Activated CD8-positive, alpha-beta memory T cell treated with anti-CD3 and anti-CD28 coated beads, Interleukin-2, amount 50 U/mL, for 1 hour (primary cell): ENCODE measurements at regions not wholly inside any gene's neighbourhood (a gene's known extent, or its start where the extent isn't known, plus 50 kb on each side); places are given as distances from the start of the nearest gene placed in this dataset.

Experiments used
- DNase-seq: peaks from one replicate; pipeline ENCODE4 v3.0.0-alpha.2; 2020; ENCODE audit errors: extremely low read depth

DNA sequence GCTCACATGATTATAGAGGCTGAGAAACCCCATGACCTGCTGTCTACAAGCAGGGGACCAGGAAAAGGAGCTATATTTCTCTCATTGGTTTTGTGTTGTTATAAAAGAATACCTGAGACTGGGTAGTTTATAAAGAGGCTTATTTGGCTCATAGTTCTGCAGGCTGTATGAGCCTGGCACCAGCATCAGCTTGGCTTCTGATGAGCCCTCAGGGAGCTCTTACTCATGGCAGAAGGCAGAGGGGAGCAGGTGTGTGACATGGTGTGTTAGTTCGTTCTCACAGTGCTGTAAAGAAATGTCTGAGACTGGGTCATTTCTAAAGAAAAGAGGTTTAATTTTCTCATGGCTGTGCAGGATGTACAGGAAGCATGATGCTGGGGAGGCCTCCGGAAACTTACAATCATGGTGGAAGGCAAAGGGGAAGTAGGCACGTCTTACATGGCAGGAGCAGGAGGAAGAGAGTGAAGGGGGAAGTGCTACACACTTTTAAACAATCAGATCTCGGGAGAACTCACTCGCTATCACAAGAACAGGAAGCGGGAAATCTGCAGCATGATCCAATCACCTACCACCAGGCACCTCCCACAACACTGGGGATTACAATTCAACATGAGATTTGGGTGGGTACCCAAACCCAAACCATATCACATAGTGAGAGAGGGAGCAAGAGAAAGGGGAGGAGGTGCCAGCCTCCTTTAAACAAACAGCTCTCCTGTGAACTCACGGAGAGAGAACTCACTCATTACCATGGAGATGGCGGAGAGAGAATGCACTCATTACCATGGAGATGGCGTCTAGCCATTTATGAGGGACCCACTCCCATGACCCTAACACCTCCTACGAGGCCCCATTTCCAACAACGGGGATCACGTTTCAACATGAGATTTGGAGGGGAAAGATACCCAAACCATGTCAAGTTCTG lies 133.4 kb downstream of the JCAD start:
- no peak for DNase-seq

DNA sequence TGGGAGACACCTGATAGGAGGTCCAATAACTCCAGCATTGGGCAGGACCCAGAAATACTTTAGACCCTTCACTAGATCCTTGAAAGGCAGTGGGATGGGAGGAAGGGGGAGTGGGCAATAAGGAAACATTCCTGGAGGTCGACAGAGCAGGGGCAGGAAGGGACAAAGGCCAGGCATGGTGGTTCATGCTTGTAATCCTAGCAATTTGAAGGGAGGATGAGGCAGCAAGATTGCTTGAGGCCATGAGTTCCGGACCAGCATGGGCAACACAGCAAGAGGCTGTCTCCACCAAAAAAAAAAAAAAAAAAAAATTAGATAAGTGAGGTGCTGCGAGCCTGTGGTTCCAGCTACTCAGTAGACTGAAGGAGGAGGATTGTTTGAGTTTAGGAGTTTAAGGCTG lies 134.9 kb downstream of the JCAD start:
- no peak for DNase-seq

DNA sequence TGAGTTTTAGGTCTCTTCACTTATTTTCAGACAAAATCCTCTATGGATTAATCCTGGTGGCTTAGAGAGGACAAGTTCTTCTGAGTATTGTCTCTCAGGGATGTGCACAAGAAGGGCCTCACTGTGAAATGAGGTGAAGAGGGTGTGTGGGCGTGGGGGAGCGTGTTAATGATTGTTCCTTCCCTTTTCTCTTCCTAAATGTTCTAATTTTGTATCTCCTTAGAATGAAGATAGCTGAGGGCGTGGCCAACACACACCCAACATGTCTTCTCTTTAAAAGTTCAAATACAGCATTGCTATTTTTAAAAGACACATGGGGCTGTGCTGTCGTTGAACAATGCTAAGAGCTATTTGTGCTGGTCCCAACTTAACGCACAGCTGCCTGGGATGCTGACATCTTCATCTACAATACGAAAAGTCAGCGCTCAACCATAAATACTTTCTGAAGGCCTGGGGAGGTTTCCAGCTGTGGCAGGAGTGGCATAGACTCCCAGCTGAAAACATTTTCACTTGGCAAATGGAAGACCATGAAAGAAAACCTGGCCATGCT lies 135.9 kb downstream of the JCAD start:
- no peak for DNase-seq

DNA sequence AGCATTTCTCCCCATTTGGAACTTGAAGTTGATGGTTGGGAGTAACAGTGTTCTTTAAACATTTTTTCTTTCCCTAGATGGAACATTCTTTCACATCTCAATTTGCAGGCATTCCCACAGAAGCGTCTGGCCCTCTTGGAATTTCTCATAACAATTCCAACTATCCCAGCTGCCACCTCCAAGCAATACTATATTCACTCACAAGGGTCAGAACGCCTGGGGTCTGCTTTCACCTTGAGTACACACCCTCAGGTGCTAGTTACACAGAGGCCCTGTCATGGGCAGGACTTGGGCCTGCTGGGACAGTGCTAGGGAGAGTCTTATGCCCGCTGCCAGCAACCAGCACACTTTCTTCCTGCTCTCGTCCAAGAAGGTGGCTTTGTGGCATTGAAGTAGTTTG lies 136.5 kb downstream of the JCAD start:
- DNase-seq: no peak

DNA sequence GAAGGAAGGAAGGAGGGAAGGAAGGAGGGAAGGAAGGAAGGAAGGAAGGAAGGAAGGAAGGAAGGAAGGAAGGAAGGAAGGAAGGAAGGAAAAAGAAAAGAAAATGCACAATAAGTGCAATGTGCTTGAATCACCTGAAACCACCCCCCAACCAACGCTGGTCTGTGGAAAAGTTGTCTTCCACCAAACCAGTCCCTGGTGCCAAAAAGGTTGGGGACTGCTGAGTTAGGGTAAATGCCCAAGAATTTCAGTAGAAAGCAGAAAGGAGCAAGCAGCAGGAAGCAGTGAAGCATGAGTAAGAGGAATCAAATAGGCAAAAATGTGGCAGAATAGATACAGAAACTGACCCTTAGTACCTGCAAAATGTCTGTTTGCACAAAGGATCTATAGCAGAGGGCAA lies 137.2 kb downstream of the JCAD start:
- DNase-seq: no peak

GRCh38 chr10:29921071-29921446 lies 138.3 kb downstream of the JCAD start:
- no peak for DNase-seq

DNA sequence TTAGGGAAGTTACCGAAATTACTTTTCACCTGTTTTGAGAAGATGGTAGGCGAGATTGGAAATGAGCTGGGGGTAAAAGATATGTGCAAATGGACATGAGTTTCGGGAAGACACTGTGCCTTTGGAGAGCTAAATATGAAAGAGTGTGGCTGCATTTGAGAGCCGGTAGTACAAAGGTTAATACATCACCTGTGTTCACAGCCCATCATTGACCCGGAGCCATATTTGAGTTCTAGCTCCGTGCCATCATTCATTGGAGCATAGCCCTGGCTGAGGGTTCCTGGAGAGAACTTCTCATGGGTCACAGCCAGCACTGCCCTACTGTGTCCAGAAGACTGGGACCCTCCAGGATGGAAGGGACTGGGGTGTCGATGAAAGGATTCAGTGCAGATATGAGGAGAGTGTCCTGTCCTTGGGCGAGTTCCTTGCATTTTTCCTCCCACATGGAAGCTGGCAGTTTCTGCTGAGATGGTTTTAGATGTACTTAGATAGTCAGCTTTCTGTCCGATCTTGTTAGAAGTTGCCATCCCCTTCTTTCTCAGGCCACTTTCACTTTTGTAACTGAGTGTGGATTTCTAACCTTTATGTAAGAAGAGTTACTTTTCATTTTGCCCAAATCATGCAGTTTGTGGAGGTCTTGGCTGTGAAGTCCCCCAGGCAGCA lies 138.8 kb downstream of the JCAD start:
- no peak for DNase-seq

DNA sequence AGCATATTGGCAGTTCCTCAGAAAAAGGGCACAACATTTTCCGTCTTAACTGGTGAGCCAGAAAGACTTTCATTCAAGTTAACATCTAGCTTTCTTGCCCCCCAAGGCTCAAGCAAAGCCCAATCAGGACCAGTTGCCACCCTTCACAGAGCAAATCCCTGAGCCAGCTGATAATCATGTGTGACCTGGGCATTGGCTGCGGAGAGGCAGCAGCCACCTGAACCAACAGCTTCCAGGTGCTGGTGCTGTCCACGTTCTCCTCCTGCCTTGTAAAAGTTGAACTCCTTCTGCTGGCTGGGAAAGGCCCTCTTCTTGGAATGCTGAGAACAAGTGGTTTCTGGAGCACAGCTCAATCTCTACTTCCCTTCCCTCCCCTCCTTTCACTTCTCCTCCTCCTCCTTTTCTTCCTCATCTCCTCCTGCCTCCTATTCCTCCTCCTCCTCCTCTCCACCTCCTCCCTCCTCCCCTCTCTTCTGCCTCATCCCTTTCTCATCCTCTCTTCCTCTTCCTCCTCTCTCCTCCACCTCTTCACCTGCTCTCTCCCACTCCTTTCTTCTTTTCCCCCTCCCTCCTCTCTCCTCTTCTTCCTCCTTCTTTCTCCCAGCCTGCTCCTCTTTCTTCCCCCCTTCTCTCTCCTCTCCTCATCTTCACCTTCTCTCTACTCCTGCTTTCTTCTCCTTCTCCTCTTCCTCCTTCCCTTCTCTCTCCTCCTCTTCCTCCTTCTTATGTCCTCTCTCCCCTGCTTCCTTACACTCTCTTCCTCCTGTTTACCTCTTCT lies 140.6 kb downstream of the JCAD start:
- DNase-seq: no peak

- DNase-seq: no peak
These were observed 142.1 kb downstream of the JCAD start for GRCh38 chr10:29917311-29917710.

DNA sequence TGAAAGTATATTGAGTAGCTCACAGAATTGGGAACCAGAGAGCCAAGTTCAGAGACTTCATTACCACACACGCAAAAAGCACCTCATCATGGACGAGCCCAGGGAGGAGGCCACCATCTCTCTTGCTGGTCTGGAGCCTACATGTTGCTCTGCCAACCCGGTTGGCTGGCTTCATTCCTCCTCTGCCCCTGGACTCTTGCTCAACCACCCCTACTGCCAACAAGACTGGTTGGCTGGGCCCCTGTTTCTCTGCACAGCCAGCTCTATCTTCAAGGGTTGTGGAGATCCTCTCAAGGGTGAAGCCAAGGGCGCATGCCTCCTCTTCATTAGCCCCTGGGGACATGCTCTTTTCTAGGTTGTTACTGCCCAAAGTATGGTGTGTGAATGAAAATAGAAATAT lies 142.7 kb downstream of the JCAD start:
- DNase-seq: no peak

DNA sequence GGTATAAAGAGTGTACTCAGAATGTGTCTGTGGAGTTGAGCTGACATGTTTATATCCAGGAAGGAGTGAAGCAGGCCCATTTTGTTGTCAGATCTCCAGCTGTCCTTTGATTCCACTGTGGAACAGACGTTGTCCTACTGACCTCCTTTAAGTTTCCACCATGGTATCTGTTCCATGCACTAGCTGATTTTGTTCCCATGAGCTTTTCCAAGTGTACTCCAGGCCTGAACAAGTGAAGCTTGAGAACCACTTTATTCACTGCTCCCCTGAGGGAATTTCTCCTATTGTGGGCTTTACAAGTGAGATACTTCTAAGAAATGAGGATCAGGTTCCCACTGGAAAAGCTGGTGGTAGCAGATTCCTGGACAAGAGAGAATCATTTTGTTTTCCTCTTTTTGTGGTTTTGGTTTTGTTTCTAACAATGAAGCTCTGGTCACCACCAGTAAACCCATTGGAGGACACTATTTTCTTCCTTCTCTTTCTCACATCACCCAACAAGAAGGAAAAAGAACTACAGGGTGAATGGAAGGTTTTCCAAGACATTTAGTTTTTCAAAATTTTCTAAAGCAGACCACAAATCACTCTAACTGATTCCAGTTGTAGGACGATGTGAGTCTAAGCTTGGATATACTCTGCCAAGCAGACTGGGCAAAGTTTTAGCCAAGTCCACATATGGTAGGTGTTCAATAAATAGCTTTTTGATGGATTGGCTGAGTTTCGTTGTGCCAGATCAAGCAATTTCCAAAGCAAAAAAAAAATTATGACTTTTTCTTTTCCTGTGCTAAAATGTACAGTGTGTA lies 144.2 kb downstream of the JCAD start:
- DNase-seq: no peak

- no peak for DNase-seq
These were observed 150.4 kb downstream of the JCAD start for GRCh38 chr10:29908962-29909361.

DNA sequence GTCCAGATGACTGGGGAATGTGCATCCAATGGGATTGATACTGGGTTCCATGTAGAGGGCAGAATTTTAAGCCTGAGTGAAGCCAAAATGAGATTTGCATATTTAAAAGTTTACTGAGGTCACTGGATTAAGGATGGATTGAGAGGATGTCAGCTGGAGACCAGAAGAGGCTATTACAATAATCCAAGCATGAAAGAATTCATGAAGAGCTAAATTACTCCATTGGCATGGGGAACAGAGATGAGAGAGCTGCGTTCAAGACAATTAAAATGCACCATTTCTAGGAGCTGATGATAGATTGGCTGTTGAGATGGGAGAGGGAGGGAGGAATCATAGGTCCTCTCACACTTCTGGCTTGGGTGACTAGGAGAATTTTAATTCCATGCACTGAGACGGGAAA lies 158.5 kb downstream of the JCAD start:
- no peak for DNase-seq

- no peak for DNase-seq
These were observed 161.2 kb downstream of the JCAD start for GRCh38 chr10:29897999-29898716.

- no peak for DNase-seq
These were observed 162.0 kb downstream of the JCAD start for GRCh38 chr10:29897430-29897829.

- DNase-seq: no peak
These were observed 163.3 kb downstream of the JCAD start for GRCh38 chr10:29896053-29896452.

GRCh38 chr10:29895456-29895855 lies 163.9 kb downstream of the JCAD start:
- no peak for DNase-seq

GRCh38 chr10:29888321-29888720 lies 171.1 kb downstream of the JCAD start:
- DNase-seq: no peak

- DNase-seq: no peak
These were observed 173.1 kb downstream of the JCAD start for GRCh38 chr10:29886299-29886698.

GRCh38 chr10:29883231-29883630 lies 176.2 kb downstream of the JCAD start:
- DNase-seq: no peak

GRCh38 chr10:29882766-29883165 lies 176.6 kb downstream of the JCAD start:
- DNase-seq: no peak
